22Rv1 (cell line): ENCODE measurements at regions not wholly inside any gene's neighbourhood (a gene's known extent, or its start where the extent isn't known, plus 50 kb on each side); places are given as distances from the start of the nearest gene placed in this dataset.

ENCODE experiments used
- ZFX ChIP-seq: fragments of 450-650 bp; IDR thresholded peaks from 2 replicates; pipeline ENCODE4 v1.6.1; 2017; ENCODE audit warnings: antibody characterized with exemption, borderline replicate concordance
- TF ChIP-seq, protein P1 (sequence below): fragments of 450-650 bp; IDR thresholded peaks from 2 replicates; pipeline ENCODE4 v1.5.1; 2017; ENCODE audit warnings: mild to moderate bottlenecking

- TF ChIP-seq, protein P1, sequence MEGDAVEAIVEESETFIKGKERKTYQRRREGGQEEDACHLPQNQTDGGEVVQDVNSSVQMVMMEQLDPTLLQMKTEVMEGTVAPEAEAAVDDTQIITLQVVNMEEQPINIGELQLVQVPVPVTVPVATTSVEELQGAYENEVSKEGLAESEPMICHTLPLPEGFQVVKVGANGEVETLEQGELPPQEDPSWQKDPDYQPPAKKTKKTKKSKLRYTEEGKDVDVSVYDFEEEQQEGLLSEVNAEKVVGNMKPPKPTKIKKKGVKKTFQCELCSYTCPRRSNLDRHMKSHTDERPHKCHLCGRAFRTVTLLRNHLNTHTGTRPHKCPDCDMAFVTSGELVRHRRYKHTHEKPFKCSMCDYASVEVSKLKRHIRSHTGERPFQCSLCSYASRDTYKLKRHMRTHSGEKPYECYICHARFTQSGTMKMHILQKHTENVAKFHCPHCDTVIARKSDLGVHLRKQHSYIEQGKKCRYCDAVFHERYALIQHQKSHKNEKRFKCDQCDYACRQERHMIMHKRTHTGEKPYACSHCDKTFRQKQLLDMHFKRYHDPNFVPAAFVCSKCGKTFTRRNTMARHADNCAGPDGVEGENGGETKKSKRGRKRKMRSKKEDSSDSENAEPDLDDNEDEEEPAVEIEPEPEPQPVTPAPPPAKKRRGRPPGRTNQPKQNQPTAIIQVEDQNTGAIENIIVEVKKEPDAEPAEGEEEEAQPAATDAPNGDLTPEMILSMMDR: no peak
- no peak for TF ChIP-seq ZFX
Observed at GRCh38 chr16:63415014-63415413, 1378.8 kb upstream of the CDH8 start.
